GM12864 (cell line): ENCODE measurements at regions not wholly inside any gene's neighbourhood (a gene's known extent, or its start where the extent isn't known, plus 50 kb on each side); places are given as distances from the start of the nearest gene placed in this dataset.

Experiments used
- DNase-seq: peaks from one replicate; pipeline ENCODE4 v3.0.0-alpha.2; 2011; ENCODE audit warnings: low read depth
- H3K4me3 ChIP-seq: 2 replicates; pipeline ENCODE4 v1.5.1; 2011; ENCODE audit warnings: mild to moderate bottlenecking, low read depth, low read length, control low read depth
- CTCF ChIP-seq: IDR thresholded peaks from 2 replicates; pipeline ENCODE4 v1.5.1; 2011; ENCODE audit warnings: low read depth, mild to moderate bottlenecking, moderate library complexity, low read length, control low read depth, inconsistent platforms; ENCODE audit errors: missing control alignments

DNA sequence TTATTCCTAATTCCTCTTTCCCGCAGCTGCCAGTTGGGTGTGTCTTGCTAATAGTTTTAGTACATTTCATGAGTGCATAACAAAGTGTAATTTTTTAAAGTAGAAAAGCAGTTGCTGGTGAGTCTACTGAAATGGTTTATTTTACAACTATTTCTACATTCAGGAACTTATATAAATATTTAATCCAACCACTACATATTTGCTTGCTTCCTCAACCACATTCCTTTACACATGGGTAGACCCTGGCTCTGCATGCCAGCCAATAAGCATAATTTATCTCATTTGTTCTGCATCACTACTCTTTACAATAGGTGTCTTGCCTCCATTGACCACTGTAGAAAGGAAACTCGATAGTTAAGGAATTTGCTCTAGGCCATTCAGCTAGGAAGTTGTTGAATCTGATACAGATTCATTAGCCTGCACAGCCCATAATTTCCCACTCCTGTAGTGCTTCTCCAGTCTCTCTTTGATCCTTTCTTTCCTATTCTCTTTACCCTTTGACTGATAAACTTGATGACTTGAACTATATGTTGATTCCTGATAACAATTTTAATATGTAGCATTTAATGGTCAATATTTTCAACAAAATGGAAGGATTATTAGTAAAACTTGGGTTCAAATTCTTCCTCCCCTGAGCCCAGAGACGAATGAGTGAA is 342.5 kb upstream of the ACTBL2 start:
- TF ChIP-seq CTCF: no peak
- no peak overlapping the region for H3K4me3 ChIP-seq
- no peak for DNase-seq

- DNase-seq: no peak
- no peak for TF ChIP-seq CTCF
- no peak overlapping the region for H3K4me3 ChIP-seq
Observed at GRCh38 chr5:57824623-57825022, 342.0 kb upstream of the ACTBL2 start.

DNA sequence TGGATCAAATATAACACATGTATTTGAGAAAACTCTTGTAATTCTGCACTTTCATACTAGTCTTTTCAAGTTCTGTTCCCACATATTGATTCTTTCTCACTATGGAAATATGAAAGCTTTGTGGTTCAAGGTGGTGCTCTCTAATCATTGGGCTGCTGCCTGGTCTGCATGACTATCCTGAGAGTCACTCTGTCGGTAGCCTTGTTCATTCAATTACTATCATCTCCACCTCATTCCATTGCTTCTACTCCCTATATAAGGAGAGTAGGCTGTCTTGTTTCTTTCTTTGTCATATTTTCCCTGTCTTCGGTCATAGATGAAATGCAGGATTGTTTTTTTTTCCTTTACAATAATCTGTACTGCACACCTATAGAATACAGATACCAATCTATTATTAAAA is 341.4 kb upstream of the ACTBL2 start:
- no peak for DNase-seq
- H3K4me3 ChIP-seq: no peak overlapping the region
- TF ChIP-seq CTCF: no peak

GRCh38 chr5:57822651-57823050 is 340.0 kb upstream of the ACTBL2 start:
- H3K4me3 ChIP-seq: no peak overlapping the region
- DNase-seq: no peak
- TF ChIP-seq CTCF: no peak

- no peak for DNase-seq
- no peak for TF ChIP-seq CTCF
- no peak overlapping the region for H3K4me3 ChIP-seq
Observed at GRCh38 chr5:57818397-57818796, 335.8 kb upstream of the ACTBL2 start.

DNA sequence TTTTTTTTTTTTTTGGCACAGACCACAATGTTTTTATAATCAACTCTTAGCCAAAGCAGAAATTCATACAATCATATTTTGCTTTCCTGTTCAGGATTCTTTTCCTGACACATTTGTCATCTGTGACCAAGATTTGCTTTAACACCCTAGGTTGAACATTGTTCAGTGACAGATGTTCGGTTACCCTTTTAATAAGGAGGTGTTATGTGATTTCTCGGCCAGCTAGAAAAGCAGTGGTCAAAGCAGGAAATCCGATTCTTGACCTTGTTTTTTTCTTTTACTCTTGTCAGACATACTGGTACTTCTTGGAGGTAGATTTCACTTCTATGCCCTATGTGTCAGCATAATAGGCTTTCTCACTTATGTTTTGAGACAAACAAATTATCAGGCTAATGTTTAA is 335.3 kb upstream of the ACTBL2 start:
- H3K4me3 ChIP-seq: no peak overlapping the region
- no peak for TF ChIP-seq CTCF
- DNase-seq: no peak

GRCh38 chr5:57817001-57817453 is 334.4 kb upstream of the ACTBL2 start:
- no peak for DNase-seq
- TF ChIP-seq CTCF: no peak
- no peak overlapping the region for H3K4me3 ChIP-seq
